ENCODE measurements at regions not wholly inside any gene's neighbourhood (a gene's known extent, or its start where the extent isn't known, plus 50 kb on each side); places are given as distances from the start of the nearest gene placed in this dataset.
"Not testable (repeated sequence)": the region's sequence is repeated elsewhere in the genome, so short reads cannot be mapped to it uniquely, and the experiment has no call there.

GRCh38 chr12:102653406-102653805 is 173.0 kb upstream of the IGF1 start:
- DNase-seq: no peak

GRCh38 chr12:102652645-102653313 is 172.4 kb upstream of the IGF1 start:
- DNase-seq: no peak

- DNase-seq: no peak
Measured at GRCh38 chr12:102645968-102646367, 165.6 kb upstream of the IGF1 start.

- no peak for DNase-seq
Measured at GRCh38 chr12:102643879-102644575, 163.7 kb upstream of the IGF1 start.

- no peak for DNase-seq
Measured at GRCh38 chr12:102642199-102642598, 161.8 kb upstream of the IGF1 start.

- DNase-seq: not testable (repeated sequence)
Measured at GRCh38 chr12:102640658-102641057, 160.3 kb upstream of the IGF1 start.

GRCh38 chr12:102638777-102639176 is 158.4 kb upstream of the IGF1 start:
- DNase-seq: no peak

- no peak for DNase-seq
Measured at GRCh38 chr12:102633981-102634605, 153.7 kb upstream of the IGF1 start.

GRCh38 chr12:102631274-102631673 is 150.9 kb upstream of the IGF1 start:
- DNase-seq: no peak

- DNase-seq: no peak
Measured at GRCh38 chr12:102629262-102629888, 149.0 kb upstream of the IGF1 start.

GRCh38 chr12:102625819-102626218 is 145.5 kb upstream of the IGF1 start:
- no peak for DNase-seq

- DNase-seq: no peak
Measured at GRCh38 chr12:102622618-102623017, 142.3 kb upstream of the IGF1 start.

- no peak for DNase-seq
Measured at GRCh38 chr12:102618197-102618877, 138.0 kb upstream of the IGF1 start.

- no peak for DNase-seq
Measured at GRCh38 chr12:102616692-102617091, 136.3 kb upstream of the IGF1 start.

- no peak for DNase-seq
Measured at GRCh38 chr12:102611995-102612394, 131.6 kb upstream of the IGF1 start.

GRCh38 chr12:102609996-102610395 is 129.6 kb upstream of the IGF1 start:
- DNase-seq: no peak

- no peak for DNase-seq
Measured at GRCh38 chr12:102603021-102603420, 122.7 kb upstream of the IGF1 start.

GRCh38 chr12:102602521-102602920 is 122.2 kb upstream of the IGF1 start:
- no peak for DNase-seq

- DNase-seq: no peak
Measured at GRCh38 chr12:102601621-102602020, 121.3 kb upstream of the IGF1 start.

- no peak for DNase-seq
Measured at GRCh38 chr12:102596687-102597086, 116.3 kb upstream of the IGF1 start.

GRCh38 chr12:102596031-102596430 is 115.7 kb upstream of the IGF1 start:
- no peak for DNase-seq

- DNase-seq: no peak
Measured at GRCh38 chr12:102595315-102595714, 115.0 kb upstream of the IGF1 start.

- no peak for DNase-seq
Measured at GRCh38 chr12:102593134-102593533, 112.8 kb upstream of the IGF1 start.
